NCI-H510A treated with DMSO at 0.1 percent for 48 hours (cell line): ENCODE measurements at regions not wholly inside any gene's neighbourhood (a gene's known extent, or its start where the extent isn't known, plus 50 kb on each side); places are given as distances from the start of the nearest gene placed in this dataset.
A peak's percentile ranks its signal among the peaks of the same experiment; 100 is the strongest.

Experiments used
- DNase-seq: peaks from one replicate; lab custom pipeline; 2025; lab: John Stamatoyannopoulos, UW

DNA sequence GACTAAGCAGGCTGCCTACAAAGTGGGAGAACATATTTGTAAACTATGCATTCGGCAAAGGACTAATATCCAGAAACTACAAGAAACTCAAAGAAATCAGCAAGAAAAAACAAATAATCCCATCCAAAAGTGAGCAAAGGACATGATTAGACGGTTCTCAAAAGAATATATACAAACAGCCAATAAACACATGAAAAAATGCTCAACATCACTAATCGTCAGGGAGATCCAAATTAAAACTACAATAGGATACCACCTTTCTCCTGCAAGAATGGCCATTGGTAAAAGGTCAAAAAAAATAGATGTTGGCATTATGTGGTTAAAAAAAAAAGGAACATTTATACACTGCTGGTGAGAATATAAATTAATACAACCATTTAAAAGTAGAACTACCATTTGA is 259.6 kb upstream of the SLITRK3 start:
- DNase-seq = no peak

DNA sequence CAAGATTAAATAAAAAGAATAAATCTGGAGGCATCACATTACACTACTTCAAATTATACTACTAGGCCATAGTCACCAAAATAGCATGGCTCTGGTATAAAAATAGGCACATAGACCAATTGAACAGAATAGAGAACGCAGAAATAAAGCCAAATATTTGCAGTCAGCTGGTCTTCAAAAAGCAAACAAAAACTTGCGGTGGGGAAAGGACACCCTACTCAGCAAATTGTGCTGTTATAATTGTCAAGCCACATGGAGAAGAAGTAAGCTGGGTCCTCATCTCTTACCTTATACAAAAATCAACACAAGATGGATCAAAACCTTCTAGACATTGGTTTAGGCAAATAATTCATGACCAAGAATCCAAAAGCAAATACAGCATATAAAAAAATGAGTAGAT is 259.2 kb upstream of the SLITRK3 start:
- no peak for DNase-seq

DNA sequence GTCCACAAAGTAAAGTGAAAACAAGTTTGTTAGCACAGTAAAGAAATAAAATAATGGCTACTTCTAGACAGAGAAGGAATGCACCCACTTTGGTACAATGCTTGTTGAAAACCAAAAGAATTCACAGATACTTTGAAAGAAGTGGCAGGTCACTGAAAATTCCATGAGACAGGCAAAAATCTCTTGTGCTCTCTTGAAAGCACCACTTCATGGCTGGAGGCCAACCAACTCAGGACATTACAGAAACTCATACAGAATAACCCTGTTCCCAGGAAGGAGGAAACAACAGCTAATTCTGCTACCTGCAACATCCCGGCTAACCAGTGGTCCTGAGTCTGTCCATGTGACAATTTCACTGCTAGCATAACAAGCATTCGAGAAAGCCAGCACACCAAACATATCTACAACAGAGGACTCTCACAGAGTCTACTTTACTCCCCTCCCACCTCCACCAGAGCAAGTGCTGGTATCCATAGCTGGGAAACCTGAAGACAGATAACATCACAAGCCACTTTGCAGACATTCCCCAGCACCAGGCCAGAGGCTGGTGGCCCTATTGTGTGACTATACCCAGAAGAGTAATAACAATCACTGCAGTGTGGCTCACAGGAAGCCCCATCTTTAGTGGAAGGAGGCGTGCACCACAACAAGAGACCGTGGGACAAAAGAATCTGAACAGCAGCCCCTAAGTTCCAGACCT is 255.3 kb upstream of the SLITRK3 start:
- DNase-seq = no peak

DNA sequence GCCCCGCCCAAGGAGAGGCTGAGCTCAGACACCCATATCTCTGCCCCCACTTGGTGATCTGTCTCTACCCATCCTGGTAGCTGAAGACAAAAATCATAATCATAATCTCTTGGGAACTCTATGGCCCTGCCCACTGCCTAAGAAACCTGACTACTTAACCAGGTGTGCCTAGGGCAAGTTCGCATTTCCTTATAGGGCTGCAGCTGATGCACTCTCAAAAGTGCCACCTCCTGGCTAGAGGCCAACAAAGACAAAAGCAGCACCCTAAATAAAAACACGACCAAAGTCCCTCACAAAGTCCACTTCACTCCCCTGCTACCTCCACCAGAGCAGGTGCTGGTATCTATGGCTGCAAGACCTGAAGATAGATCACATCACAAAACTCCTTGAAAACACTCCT is 250.4 kb upstream of the SLITRK3 start:
- DNase-seq = peak; percentile 4

DNA sequence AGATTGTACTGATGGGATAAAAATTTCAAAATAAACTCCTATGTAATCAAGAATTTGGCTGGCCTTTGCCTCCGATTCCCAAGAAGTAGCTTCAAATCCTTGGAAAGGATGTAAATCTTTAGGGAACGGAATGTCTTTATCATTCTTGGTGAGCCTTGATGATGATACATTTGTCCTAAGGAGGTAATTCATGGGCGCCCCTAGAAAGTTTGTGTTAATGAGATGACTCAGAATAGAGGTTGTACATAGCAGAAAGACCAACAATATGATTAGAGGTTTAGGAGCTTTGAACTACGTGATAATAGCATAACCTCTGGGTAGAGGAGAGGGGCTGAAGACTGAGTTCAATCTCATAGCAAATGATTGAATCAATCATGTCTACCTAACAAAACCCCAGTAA is 248.6 kb upstream of the SLITRK3 start:
- DNase-seq = no peak

DNA sequence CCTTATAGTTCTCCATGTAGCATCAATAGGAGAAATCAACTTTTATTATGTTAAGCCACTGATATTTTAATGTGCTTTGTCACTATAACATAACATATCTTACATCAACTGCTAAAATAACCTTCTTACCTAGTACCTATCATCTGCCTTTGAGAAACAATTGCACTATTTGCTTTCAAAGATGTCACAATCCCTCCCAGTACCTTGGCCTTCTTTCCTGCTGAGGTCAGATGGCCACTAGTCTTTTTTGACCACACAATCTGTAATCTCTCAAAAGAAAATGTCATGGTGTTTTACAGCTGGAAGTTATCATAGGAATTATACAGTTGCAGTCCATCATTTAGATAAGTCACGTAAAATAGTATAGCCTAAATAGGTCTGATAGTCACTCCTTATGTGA is 247.5 kb upstream of the SLITRK3 start:
- DNase-seq = no peak

DNA sequence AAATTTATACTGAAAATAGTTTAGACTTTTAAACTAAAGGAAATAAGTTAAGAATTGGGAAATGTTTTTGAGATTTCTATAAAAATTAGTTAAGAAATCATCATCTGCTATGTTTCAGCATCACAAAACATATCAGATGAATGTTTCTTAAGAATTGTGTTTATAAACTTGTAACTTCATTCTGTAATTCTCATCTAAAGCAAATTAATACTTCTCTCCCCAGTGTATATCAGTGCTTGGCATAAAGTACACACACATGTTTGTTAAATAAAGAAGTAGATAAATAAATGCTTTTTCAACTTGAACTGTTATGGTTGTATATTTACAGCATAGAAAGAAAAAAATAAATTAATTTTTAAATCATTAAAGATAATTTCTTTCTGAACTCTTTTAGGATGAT is 245.9 kb upstream of the SLITRK3 start:
- no peak for DNase-seq

DNA sequence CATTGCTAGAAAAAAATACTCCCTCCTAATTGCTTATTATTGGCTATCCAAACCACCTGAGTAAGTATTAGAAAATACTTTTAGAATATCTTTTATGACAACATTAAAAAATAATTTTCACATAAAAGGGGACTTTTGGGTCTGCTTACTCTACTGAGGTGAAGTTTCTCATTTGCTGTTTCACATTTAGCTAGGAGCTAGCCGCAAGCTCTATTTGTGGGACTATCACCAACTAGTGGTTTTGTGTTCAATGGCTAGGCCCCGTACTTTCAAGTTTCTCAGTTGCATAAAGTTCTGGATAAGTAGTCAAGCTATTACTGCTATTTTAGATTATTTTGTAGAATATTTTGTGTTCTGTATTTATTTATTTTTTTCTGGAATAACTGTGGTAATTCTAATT is 244.2 kb upstream of the SLITRK3 start:
- no peak for DNase-seq

DNA sequence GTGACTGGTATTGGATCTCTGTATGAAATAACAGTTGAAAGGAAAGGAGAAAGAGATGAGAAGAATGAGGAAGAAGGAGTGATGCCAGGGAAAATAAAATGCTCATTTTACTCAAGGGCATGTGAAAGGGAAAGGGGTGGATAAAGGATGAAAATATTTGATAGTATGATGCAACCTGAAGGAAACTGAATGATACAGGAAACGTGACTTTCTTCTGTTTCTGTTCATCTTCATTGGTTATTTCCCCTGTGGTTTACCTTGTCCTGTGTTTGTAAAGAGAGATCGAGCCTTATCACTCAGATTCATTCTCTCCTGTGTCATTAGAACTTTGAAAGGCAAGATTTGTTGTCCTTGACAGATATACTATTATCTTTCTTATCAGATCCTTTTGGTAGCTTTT is 243.6 kb upstream of the SLITRK3 start:
- no peak for DNase-seq

DNA sequence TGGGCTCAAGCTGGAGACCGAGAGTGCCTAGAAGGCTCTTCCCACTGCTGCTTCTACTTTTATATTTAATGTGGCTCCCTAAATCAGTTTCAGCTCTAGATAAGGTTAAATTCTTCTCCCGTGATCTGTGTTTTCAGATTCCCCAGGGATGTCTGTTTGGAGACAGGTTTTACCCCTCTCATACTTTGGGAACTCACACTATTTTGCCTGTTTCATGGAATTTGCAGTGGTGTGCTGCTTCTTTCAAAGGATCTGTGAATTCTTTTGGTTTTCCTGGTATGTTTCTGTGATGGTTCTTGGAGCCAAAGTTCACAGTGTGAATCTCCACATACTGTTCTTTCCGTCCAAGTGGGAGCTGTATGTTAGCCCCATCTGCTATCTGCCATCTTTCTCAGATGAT is 238.3 kb upstream of the SLITRK3 start:
- DNase-seq = no peak

DNA sequence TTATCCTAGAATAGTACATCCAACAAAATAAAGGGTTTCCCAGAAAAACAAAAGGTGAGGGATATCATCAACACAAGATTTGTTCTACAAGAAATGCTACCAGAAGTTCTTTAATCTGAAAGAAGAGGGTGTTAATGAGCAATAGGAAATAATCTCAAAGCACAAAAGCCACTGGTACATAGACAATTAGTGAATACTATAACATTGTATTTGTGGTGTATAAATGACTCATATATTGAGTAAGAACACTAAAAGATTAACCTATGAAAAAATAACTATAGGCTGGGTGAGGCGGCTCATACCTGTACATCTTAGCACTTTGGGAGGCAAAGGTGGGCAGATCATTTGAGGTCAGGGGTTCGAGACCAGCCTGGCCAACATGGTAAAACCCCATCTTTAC is 210.2 kb upstream of the SLITRK3 start:
- DNase-seq = no peak

DNA sequence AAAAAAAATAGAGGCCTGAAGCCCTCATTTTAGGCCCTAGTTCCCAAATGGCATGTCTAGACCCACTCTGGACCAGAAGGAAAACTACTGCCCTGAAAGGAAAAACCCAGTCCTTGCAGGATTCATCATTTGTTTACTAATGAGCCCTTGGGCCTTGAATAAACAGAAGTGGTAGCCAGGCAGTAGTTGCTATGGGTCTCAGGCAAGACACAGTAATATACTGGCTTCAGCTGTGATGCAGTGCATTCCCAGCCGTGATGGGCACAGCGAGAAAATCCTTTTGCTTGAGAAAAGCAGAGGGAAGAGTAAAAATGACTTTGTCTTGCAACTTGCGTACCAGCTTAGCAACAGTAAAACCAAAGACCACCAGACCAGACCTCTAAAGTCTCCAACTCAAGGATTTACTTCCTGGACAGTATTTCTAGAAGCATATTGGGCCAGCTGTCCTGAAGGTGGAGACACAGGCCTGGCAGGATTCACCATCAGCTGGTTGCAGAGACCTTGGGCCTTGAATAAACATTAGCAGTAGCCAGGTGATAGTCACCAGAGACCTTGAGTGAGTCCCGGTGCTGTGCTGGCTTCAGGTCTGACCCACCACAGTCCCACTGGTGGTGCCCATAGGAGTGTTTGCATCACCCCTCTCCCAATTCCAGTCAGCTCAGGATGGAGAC is 208.3 kb upstream of the SLITRK3 start:
- DNase-seq = peak; percentile 12

DNA sequence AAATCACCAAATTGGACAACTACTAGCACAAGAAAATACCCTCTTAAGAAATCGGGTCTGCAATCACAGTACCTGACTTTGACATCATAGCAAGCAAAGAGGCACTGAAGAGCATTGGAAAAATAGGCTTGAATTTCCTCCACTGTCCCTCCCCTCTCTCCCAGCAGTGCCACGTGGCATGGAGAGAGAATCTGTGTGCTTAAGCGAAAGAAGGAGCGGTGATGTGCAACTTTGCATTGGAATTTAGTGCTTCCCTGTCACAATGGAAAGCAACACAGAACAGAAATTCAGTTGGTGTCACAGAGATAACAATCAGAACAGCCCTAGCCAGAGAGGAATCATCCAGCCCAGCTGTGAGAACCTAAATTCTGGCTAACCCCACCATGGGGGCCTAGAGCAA is 207.5 kb upstream of the SLITRK3 start:
- DNase-seq = no peak

DNA sequence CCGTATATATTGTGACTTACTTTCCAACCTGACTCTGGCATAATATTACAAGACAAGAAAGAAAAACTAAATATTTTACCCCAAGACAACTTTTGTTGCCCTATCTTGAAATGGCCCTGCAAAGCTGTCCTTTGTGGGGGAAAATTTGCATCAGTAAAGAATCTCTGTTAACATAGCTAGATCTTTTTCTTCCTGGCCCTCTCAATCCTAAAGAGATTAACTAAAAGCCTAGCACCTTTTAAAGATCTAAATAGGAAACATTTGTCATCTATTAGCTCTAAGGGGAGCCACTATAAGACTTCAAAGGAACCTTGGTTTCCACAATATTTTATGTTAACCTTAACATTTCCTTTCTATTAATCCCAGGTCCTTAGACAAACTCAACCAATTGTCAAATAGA is 199.0 kb upstream of the SLITRK3 start:
- DNase-seq = no peak

DNA sequence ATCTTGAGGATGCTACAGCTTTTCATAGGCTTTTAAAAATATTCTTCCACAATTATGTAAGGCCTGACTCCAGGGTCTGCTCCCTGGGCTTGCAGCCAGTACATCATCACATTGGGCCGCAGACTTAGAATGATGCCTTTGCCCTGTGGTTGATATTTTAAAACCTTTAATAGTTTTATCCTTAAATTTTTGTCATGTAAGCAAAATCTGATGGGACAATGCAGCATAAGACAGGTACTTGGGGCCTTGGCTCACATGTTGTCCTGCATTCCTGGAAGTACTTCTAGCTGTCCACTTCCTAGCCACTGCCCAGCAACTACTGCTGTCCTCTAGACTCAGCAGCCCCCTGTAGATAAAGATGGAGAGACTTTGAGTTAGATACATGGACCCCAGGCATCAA is 197.3 kb upstream of the SLITRK3 start:
- DNase-seq = no peak

DNA sequence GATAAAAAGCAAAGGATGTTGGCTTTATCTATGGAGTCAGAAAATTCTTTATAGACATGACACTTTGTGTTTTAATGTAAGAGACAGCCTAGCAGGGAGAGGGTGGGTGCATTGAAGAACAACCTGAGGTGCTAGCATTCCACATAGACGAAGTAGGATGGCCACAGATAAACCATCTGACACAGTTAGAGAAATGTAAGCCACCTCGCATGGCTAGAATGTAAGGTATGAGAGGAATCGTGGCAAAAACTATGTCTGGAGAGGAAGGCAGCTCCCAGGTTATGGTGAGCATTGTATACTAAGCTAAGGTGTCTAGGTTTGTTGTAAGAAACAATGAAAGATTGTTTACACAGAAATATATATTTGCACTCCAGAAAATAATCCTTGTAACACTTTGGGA is 194.0 kb upstream of the SLITRK3 start:
- no peak for DNase-seq

DNA sequence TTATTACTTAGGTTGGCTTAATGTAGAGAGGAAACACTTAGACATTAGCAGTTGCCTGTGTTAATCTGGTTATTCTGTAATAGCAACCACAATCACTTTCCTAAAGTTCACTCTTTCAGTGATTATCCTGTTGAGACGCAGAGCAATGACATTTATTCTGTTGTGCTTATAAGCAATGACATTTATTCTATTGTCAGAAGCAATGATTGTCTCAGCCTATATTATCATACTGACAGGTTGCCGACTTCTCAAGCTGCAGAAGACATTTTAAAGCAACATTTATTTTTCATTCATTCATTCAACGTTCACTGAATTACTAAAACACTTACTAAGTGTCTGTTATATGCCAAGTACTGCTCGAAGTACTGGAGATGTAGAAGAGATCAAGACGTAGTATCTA is 193.5 kb upstream of the SLITRK3 start:
- no peak for DNase-seq

DNA sequence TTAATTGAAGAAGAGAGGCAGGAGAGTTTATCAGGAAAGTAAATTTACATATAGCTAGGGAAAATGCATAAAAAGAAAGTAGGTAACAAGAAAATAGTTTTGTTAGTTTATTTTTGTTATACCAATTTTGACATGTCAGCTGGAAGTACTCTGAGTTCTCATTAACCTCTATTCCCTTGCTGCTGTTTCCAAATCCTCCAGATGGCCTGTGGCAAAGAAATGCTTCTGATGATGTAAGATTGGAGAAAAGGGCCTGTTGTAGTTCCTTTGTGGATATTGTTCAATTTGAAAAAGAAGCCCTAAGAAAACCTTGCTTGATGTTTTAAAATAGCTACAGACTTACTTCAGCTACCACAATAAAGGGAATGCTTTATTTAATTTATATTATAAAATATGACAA is 192.9 kb upstream of the SLITRK3 start:
- no peak for DNase-seq

DNA sequence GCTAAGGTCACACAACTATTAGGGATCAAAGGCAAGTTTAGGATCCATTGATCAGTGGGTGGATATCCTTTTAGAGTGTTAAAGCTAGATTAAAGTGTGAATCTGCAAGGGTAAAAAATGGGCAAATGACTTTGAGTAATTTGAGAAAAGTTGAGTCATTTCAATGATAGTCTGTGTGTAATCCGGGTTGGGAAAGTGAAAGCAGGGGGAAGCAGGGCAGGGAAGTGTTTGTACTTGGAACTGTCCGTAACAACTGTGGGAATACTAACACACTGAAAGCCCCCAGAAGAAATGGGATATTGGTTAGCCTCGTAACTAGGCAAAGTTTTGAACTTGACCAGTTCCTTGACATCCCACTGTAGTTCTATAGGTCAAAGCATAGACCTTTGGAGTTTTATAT is 187.2 kb upstream of the SLITRK3 start:
- DNase-seq = no peak

DNA sequence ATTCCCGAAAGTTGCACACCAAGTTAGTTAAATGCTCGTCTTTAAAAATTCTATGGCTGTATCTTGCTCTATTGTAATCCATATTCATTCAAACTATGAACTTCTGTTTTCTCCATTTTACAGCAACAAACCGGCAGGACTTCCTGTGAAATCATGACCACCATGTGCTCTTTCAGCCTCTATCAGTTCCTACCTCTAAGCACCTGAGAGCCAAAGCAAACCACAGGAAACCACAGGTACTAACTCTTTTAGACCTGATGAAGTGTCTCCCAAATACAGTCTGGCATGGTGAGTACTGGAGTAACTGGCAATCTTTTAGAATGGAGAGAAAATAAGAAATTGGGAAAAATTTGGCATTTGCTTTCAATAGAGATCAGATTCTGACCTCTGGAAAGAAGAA is 186.5 kb upstream of the SLITRK3 start:
- DNase-seq = no peak

DNA sequence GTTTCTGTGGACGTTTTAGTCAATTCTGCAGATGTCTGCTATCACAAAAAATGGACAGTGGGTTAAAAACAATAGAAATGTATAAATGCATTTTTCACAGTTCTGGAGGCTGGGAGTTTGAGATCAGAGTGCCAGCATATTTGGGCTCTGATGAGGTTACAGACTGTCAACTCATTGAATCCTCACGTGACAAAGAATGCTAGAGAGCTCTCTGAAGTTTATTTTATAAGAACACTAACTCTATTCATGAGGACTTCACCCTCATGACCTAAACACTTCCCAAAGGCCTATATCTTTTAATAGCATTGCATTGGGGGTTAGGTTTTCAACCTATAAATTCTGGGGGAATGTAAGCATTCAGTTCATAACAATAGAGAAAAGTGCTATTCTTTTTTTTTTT is 182.6 kb upstream of the SLITRK3 start:
- DNase-seq = no peak

DNA sequence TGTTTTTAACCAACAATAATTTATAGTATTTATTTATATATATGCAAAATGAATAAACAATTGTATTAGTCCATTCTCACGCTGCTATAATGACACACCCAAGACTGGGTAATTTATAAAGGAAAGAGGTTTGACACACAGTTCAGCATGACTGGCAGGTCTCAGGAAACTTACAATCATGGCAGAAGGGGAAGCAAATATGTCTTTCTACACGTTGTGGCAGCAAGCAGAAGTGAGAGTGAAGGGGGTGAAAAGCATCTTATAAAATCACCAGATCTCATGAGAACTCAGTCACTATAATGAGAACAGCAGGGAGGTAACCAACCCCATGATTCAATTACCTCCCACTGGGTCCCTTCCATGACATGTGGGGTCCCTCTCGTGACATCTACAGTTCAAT is 162.8 kb upstream of the SLITRK3 start:
- no peak for DNase-seq

DNA sequence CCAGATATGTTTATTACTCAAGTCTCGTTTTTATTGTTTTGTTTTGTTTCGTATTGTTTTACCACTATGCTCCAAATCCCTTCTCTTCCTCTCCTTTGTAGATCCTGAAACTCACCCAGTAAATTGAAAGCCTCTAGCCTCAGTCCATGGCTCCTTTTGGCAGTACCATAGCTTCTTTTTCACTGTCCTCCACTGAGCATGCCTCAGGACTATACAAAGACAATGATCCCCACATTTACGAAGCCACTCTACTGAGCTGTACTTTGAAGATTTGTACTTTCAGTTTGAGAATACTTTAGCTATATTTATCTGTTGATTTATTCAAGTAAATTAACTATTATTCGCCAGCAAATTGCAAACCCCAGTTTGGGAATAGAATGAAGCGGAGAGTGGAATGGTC is 159.1 kb upstream of the SLITRK3 start:
- no peak for DNase-seq

DNA sequence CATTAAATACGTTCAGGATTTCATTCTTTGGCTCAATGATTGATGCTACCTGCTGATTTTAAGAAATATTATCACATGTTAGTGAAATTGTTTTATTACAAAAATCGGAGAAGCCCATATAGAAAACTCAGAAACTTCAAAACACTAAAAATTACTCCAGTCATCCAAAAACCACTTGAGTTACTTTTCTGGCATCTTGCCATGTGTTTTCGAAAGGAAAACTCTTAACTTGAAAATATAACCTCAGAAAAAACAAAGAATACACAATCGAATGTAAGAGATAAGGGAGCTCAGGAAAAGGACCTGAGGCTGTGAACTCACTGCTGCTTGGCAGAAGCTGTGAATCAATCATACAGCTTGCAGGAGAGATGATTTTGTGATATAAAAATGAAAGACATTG is 151.3 kb upstream of the SLITRK3 start:
- no peak for DNase-seq
